ENCODE measurements at regions not wholly inside any gene's neighbourhood (a gene's known extent, or its start where the extent isn't known, plus 50 kb on each side); places are given as distances from the start of the nearest gene placed in this dataset.
"Not testable (repeated sequence)": the region's sequence is repeated elsewhere in the genome, so short reads cannot be mapped to it uniquely, and the experiment has no call there.

- H3K27me3 Mint-ChIP-seq (ENCODE audit: low read depth in 3 of 3) = peaks cover 0 to 2% (median 0%) of the 10 kb centered on the region in 3 donors
- H3K27ac Mint-ChIP-seq = no peak overlapping the region
- no peak for DNase-seq
- H3K4me1 Mint-ChIP-seq = no peaks in the 10 kb centered on the region
- peaks cover 0 to 3% (median 0%) of the 10 kb centered on the region in 6 donors for H3K9me3 Mint-ChIP-seq
- H3K4me3 Mint-ChIP-seq = no peak overlapping the region
- no peaks in the 10 kb centered on the region for H3K36me3 Mint-ChIP-seq
Measured at GRCh38 chr2:59787095-59787494, 766.4 kb downstream of the BCL11A start.

- H3K36me3 Mint-ChIP-seq = no peaks in the 10 kb centered on the region
Measured at GRCh38 chr2:59786684-59787083, 766.8 kb downstream of the BCL11A start.

GRCh38 chr2:59779571-59779970 lies 773.9 kb downstream of the BCL11A start:
- peaks cover 0 to 1% (median 0%) of the 10 kb centered on the region in 6 donors for H3K9me3 Mint-ChIP-seq
- H3K4me3 Mint-ChIP-seq = no peak overlapping the region
- peaks cover 0 to 3% (median 2%) of the 10 kb centered on the region in 3 donors for H3K27me3 Mint-ChIP-seq (ENCODE audit: low read depth in 3 of 3)
- DNase-seq = no peak
- no peaks in the 10 kb centered on the region for H3K4me1 Mint-ChIP-seq
- H3K36me3 Mint-ChIP-seq = no peaks in the 10 kb centered on the region
- H3K27ac Mint-ChIP-seq = no peak overlapping the region

More at GRCh38 chr2:59786684-59787083, 766.8 kb downstream of the BCL11A start:
- no peak for DNase-seq
- peaks cover 0 to 3% (median 0%) of the 10 kb centered on the region in 6 donors for H3K9me3 Mint-ChIP-seq
- H3K4me3 Mint-ChIP-seq = no peak overlapping the region
- no peaks in the 10 kb centered on the region for H3K4me1 Mint-ChIP-seq
- H3K27me3 Mint-ChIP-seq (ENCODE audit: low read depth in 3 of 3) = peaks cover 0 to 2% (median 0%) of the 10 kb centered on the region in 3 donors
- no peak overlapping the region for H3K27ac Mint-ChIP-seq

- no peaks in the 10 kb centered on the region for H3K4me1 Mint-ChIP-seq
- DNase-seq = no peak
- H3K27me3 Mint-ChIP-seq (ENCODE audit: low read depth in 3 of 3) = peaks cover 0 to 3% (median 2%) of the 10 kb centered on the region in 3 donors
- H3K9me3 Mint-ChIP-seq = peaks cover 0 to 1% (median 0%) of the 10 kb centered on the region in 6 donors
- H3K4me3 Mint-ChIP-seq = no peak overlapping the region
- H3K27ac Mint-ChIP-seq = no peak overlapping the region
- no peaks in the 10 kb centered on the region for H3K36me3 Mint-ChIP-seq
Measured at GRCh38 chr2:59777120-59777519, 776.3 kb downstream of the BCL11A start.

GRCh38 chr2:59776726-59777008 lies 776.8 kb downstream of the BCL11A start:
- Mint-ChIP-seq H3K36me3 (no peaks in the 10 kb centered on the region), H3K4me1 (no peaks in the 10 kb centered on the region), H3K27me3 (ENCODE audit: low read depth in 3 of 3) (peaks cover 0 to 3% (median 2%) of the 10 kb centered on the region in 3 donors), H3K9me3 (peaks cover 0 to 1% (median 0%) of the 10 kb centered on the region in 6 donors), H3K27ac (no peak overlapping the region), H3K4me3 (no peak overlapping the region)
- DNase-seq = no peak

- Mint-ChIP-seq H3K4me1 (no peaks in the 10 kb centered on the region), H3K36me3 (no peaks in the 10 kb centered on the region), H3K4me3 (no peak overlapping the region), H3K9me3 (peaks cover 0 to 1% (median 0%) of the 10 kb centered on the region in 6 donors), H3K27ac (no peak overlapping the region), H3K27me3 (ENCODE audit: low read depth in 3 of 3) (peaks cover 2 to 3% (median 2%) of the 10 kb centered on the region in 3 donors)
- no peak for DNase-seq
Measured at GRCh38 chr2:59774821-59775433, 778.5 kb downstream of the BCL11A start.

- DNase-seq = no peak
- Mint-ChIP-seq H3K27ac (no peak overlapping the region), H3K4me3 (no peak overlapping the region), H3K4me1 (no peaks in the 10 kb centered on the region), H3K27me3 (ENCODE audit: low read depth in 3 of 3) (peaks cover 0 to 2% (median 2%) of the 10 kb centered on the region in 3 donors), H3K36me3 (no peaks in the 10 kb centered on the region), H3K9me3 (no peaks in the 10 kb centered on the region)
Measured at GRCh38 chr2:59770651-59771050, 782.8 kb downstream of the BCL11A start.

- no peaks in the 10 kb centered on the region for H3K4me1 Mint-ChIP-seq
- no peak overlapping the region for H3K27ac Mint-ChIP-seq
- H3K36me3 Mint-ChIP-seq = no peaks in the 10 kb centered on the region
- no peak for DNase-seq
- no peak overlapping the region for H3K4me3 Mint-ChIP-seq
- H3K9me3 Mint-ChIP-seq = peaks cover 0 to 11% (median 0%) of the 10 kb centered on the region in 6 donors
- peaks cover 0 to 2% (median 0%) of the 10 kb centered on the region in 3 donors for H3K27me3 Mint-ChIP-seq (ENCODE audit: low read depth in 3 of 3)
Measured at GRCh38 chr2:59761966-59762365, 791.5 kb downstream of the BCL11A start.

GRCh38 chr2:59756150-59756549 lies 797.3 kb downstream of the BCL11A start:
- no peak for DNase-seq
- no peaks in the 10 kb centered on the region for H3K36me3 Mint-ChIP-seq
- H3K27me3 Mint-ChIP-seq (ENCODE audit: low read depth in 3 of 3) = peaks cover 0 to 3% (median 0%) of the 10 kb centered on the region in 3 donors
- peaks cover 0 to 8% (median 0%) of the 10 kb centered on the region in 6 donors for H3K9me3 Mint-ChIP-seq
- no peaks in the 10 kb centered on the region for H3K4me1 Mint-ChIP-seq
- no peak overlapping the region for H3K4me3 Mint-ChIP-seq
- no peak overlapping the region for H3K27ac Mint-ChIP-seq

- no peaks in the 10 kb centered on the region for H3K36me3 Mint-ChIP-seq
- H3K27ac Mint-ChIP-seq = no peak overlapping the region
- no peak overlapping the region for H3K4me3 Mint-ChIP-seq
- no peaks in the 10 kb centered on the region for H3K4me1 Mint-ChIP-seq
- H3K27me3 Mint-ChIP-seq (ENCODE audit: low read depth in 3 of 3) = peaks cover 0 to 3% (median 0%) of the 10 kb centered on the region in 3 donors
- H3K9me3 Mint-ChIP-seq = peaks cover 0 to 8% (median 0%) of the 10 kb centered on the region in 6 donors
- DNase-seq = no peak
Measured at GRCh38 chr2:59754011-59754735, 799.3 kb downstream of the BCL11A start.

- Mint-ChIP-seq H3K4me1 (no peaks in the 10 kb centered on the region), H3K27ac (no peak overlapping the region), H3K4me3 (no peak overlapping the region), H3K27me3 (ENCODE audit: low read depth in 3 of 3) (peaks cover 0 to 3% (median 0%) of the 10 kb centered on the region in 3 donors), H3K36me3 (no peaks in the 10 kb centered on the region), H3K9me3 (peaks cover 0 to 3% (median 0%) of the 10 kb centered on the region in 6 donors)
- no peak for DNase-seq
Measured at GRCh38 chr2:59752512-59752911, 800.9 kb downstream of the BCL11A start.

GRCh38 chr2:59752071-59752470 lies 801.4 kb downstream of the BCL11A start:
- no peaks in the 10 kb centered on the region for H3K36me3 Mint-ChIP-seq
- no peak overlapping the region for H3K4me3 Mint-ChIP-seq

GRCh38 chr2:59751214-59751613 lies 802.2 kb downstream of the BCL11A start:
- not testable (repeated sequence) for H3K36me3 Mint-ChIP-seq; DNase-seq; H3K9me3 Mint-ChIP-seq; H3K4me3 Mint-ChIP-seq; H3K27me3 Mint-ChIP-seq (ENCODE audit: low read depth in 3 of 3); H3K27ac Mint-ChIP-seq; H3K4me1 Mint-ChIP-seq

More at GRCh38 chr2:59752071-59752470, 801.4 kb downstream of the BCL11A start:
- Mint-ChIP-seq H3K27ac (no peak overlapping the region), H3K27me3 (ENCODE audit: low read depth in 3 of 3) (peaks cover 0 to 3% (median 0%) of the 10 kb centered on the region in 3 donors), H3K4me1 (no peaks in the 10 kb centered on the region), H3K9me3 (peaks cover 0 to under 1% (median 0%) of the 10 kb centered on the region in 6 donors)
- DNase-seq = no peak

GRCh38 chr2:59746291-59746690 lies 807.2 kb downstream of the BCL11A start:
- no peak overlapping the region for H3K4me3 Mint-ChIP-seq
- no peaks in the 10 kb centered on the region for H3K36me3 Mint-ChIP-seq
- peaks cover 0 to 5% (median 0%) of the 10 kb centered on the region in 6 donors for H3K9me3 Mint-ChIP-seq
- DNase-seq = no peak
- no peaks in the 10 kb centered on the region for H3K27me3 Mint-ChIP-seq (ENCODE audit: low read depth in 3 of 3)
- H3K27ac Mint-ChIP-seq = no peak overlapping the region
- no peaks in the 10 kb centered on the region for H3K4me1 Mint-ChIP-seq

Data from immature natural killer cell (primary cell).